Activated CD4-positive, alpha-beta T cell treated with anti-CD3 and anti-CD28 coated beads, Interleukin-2, amount 50 U/mL, for 48 hours (primary cell): ENCODE measurements at regions not wholly inside any gene's neighbourhood (a gene's known extent, or its start where the extent isn't known, plus 50 kb on each side); places are given as distances from the start of the nearest gene placed in this dataset.

Experiments used
- DNase-seq, 2 experiments: peaks; one replicate each; pipeline ENCODE4 v3.0.0-alpha.2; 2020

- DNase-seq, result no peak
Observed at GRCh38 chr9:91025856-91026255, 224.2 kb downstream of the SYK start.

GRCh38 chr9:91026266-91026665, 224.6 kb downstream of the SYK start:
- no peak for DNase-seq

GRCh38 chr9:91027005-91027404, 225.4 kb downstream of the SYK start:
- DNase-seq, result no peak

GRCh38 chr9:91028166-91028827, 226.7 kb downstream of the SYK start:
- DNase-seq, result no peak

GRCh38 chr9:91029650-91030361, 228.2 kb downstream of the SYK start:
- DNase-seq, result no peak

- no peak for DNase-seq
Observed at GRCh38 chr9:91032121-91032531, 230.5 kb downstream of the SYK start.

GRCh38 chr9:91033270-91033669, 231.7 kb downstream of the SYK start:
- DNase-seq, result no peak

GRCh38 chr9:91033797-91034196, 232.2 kb downstream of the SYK start:
- peak; percentile 87 for DNase-seq

- DNase-seq, result no peak
Observed at GRCh38 chr9:91034521-91034920, 232.9 kb downstream of the SYK start.

- no peak for DNase-seq
Observed at GRCh38 chr9:91034976-91035824, 233.6 kb downstream of the SYK start.

GRCh38 chr9:91035825-91036208, 234.2 kb downstream of the SYK start:
- DNase-seq, result no peak

- DNase-seq, result no peak
Observed at GRCh38 chr9:91036356-91036755, 234.7 kb downstream of the SYK start.

GRCh38 chr9:91036826-91037510, 235.3 kb downstream of the SYK start:
- peak; percentile 74 to 83 for DNase-seq

GRCh38 chr9:91037511-91038482, 236.2 kb downstream of the SYK start:
- DNase-seq, result peak in 1 of 2 experiments; percentile 36

- no peak for DNase-seq
Observed at GRCh38 chr9:91038483-91039124, 237.0 kb downstream of the SYK start.

GRCh38 chr9:91039125-91039834, 237.7 kb downstream of the SYK start:
- no peak for DNase-seq

- no peak for DNase-seq
Observed at GRCh38 chr9:91039835-91040140, 238.2 kb downstream of the SYK start.

- DNase-seq, result peak in 1 of 2 experiments; percentile 45
Observed at GRCh38 chr9:91040371-91041215, 239.0 kb downstream of the SYK start.

GRCh38 chr9:91042024-91042423, 240.4 kb downstream of the SYK start:
- DNase-seq, result no peak

- peak in 1 of 2 experiments; percentile 3 for DNase-seq
Observed at GRCh38 chr9:91042541-91042940, 240.9 kb downstream of the SYK start.
